ENCODE measurements at regions not wholly inside any gene's neighbourhood (a gene's known extent, or its start where the extent isn't known, plus 50 kb on each side); places are given as distances from the start of the nearest gene placed in this dataset.

DNA sequence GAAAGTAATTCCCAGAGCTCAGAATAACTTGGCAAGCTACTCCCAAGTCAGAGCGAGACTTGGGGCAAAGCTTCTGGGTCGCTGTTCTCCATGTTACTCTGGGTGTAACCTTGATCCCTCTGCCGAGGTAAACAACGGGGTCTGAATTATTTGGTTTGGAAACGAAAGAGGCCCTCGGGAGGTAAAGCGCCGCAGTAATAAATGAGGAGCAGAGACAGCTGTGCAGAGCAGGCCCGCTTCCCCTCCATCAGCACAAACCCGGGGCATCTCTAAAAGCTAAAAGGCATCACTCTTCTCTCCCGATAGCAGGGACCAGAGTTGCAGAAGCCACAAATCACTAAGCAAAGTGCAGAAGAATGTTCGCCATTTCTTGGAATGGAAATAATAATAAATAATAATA, 561.5 kb downstream of the BCOR start:
- no peak for DNase-seq (ENCODE audit: low read depth in 2 of 2)

DNA sequence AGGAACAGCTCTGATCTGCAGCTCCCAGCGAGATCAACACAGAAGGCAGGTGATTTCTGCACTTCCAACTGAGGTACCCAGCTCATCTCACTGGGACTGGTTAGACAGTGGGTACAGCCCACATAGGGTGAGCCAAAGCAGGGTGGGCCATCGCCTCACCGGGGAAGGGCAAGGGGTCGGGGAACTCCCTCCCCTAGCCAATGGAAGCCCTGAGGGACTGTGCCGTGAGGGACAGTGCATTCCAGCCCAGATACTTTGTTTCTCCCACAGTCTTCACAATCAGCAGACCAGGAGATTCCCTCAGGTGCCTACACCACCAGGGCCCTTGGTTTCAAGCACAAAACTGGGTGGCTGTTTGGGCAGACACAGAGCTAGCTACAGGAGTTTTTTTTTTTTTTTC, 555.9 kb downstream of the BCOR start:
- no peak for DNase-seq (ENCODE audit: low read depth in 2 of 2)

DNA sequence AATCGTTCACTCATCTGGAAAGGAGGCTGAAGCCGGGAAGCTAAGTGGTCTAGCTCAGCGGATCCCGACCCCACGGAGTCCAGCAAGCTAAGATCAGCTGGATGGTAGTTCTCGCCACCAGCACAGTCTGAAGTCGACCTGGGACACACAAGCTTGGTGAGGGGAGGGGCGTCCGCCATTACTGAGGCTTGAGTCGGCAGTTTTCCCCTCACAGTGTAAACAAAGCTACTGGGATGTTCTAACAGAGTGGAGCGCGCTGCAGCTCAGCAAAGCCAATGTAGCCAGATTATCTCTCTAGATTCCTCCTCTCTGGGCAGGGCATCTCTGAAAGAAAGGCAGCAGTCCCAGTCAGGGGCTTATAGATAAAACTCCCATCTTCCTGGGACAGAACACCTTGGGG, 555.4 kb downstream of the BCOR start:
- DNase-seq (ENCODE audit: low read depth in 2 of 2), result no peak

DNA sequence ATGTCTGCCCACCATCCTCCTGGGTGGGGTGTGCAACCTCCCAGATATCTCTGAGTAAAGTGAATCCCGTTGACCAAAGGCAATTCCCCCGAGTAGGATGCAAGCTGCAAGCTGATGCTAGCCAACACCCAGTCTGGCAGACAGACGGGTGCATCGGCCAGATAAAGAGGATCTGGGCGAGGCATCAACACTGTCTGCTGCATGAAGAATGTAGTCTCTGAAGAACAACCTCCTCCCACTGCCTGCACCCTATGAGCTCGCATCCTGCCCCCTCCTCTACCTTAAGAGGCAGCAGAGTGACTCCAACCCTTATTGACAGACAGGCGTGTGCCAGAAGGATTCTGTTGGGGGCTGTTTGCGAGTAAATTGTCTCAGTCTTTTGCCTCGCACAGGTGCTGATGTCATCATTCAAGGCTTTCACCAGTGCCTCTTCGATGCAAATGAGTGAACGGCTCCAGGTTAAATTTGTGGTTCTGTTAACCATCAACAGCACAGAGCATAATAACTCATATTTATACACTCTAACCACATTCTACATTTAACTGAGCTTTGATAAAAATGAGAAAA, 546.9 kb downstream of the BCOR start:
- no peak for DNase-seq (ENCODE audit: low read depth in 2 of 2)

DNA sequence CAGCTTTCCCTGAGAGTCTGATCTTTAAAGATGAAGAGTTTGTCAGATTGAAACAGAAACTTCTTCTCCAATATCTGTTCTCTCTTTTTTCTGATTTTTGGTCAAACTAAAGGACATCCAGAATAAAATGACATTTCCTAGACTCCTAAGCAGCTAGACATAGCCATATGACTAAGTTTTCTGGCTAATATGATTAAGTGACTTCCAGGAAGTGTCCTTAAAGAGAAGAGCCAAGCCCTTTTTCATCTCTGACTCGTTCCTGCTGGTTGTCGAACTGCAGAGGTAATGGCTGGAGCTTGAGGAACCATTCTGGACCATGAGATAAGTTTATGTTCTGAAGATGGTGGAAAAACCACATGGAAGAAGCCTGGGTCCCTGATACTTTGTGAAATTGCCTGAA, 546.0 kb downstream of the BCOR start:
- no peak for DNase-seq (ENCODE audit: low read depth in 2 of 2)

DNA sequence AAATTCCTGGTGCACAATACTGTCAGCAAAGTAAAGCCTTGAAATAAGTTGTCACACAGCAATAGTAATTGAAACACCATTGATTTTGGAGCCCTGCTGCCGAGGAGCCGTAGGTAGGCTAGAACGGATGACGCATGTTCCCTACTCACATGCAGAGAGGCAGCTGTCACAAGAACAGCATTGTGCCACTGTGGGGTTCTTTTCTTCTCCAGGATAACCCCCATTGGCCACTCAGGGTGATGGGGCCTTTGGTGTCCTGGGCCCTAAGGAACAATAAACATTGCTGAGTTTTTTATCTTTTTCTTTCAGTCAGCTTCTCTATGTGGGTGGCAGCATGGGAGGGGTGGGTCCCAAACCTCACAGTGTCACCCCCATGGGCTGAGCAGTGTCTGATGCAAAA, 542.3 kb downstream of the BCOR start:
- DNase-seq (ENCODE audit: low read depth in 2 of 2), result no peak

DNA sequence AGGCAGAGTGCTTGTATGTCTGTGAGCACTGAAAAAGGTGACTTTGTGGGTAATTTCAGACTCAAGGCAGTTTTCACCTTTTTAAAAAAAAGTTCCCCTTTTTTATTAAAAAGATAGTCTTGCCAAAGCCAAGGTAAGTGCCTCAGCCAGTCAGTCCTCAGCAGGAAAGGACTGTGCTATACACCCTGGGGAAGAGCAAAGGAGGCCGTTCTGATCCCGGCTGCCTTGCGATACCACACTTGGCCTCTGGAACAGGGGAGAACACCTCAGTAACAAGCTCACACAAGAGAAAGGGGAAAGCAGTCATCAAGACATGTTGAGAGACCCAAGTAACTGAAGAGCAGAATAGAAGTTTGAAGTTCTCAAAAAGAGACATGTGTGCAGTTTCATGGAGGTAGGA, 541.7 kb downstream of the BCOR start:
- DNase-seq (ENCODE audit: low read depth in 2 of 2), result no peak

DNA sequence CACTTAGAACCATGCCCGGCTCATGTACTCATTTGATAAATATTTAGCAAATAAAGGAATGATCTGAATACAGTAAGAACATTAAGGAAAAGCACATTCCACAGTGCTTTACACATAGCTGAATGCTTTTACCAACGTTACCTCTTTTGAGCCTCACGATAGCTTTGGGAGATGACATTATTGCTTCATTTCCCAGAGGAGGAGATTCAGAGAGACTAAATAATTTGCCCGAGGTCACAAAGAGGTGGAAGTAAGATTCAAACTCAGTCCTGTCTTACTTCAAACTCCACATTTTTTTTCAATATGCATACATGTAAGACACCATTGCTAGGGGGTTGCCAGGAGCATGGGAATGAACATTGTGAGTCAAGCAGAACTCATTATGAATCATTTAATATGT, 538.5 kb downstream of the BCOR start:
- no peak for DNase-seq (ENCODE audit: low read depth in 2 of 2)

DNA sequence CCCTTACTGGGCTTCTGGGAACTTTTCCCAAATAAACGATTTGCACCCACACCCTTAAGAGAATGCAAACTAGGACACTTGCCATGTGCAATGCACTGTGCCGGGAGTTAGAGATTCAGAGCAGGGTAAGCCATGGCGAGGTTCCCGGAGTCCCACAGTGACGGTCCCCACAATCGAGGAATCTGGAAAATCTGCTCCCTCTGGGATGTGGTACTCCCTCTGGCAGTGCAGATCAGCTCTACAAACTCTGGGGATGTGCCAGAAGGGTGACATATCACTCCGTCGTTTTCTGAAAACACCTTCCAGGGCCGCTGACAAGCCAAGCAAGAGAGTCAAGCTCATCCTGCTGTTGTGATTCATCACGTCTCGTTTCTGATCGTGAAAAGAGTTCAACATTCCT, 537.5 kb downstream of the BCOR start:
- DNase-seq (ENCODE audit: low read depth in 2 of 2), result no peak

DNA sequence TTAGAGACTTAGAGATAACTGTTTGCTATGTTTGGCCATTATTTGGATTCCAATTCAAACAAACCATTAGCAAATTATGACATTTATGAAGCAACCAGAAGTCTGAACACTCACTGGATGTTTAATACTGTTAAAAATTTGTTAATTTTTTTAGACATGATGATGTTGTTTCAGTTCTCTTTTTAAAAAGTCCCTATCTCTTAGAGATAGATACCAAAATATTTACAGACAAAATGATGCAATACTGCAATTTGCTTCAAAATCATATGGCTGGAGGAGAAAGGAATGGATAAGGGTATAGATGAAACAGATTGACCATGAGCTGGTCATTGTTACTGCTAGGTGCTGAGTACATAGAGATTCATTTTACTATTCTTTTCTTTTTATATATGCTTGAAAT, 534.6 kb downstream of the BCOR start:
- DNase-seq (ENCODE audit: low read depth in 2 of 2), result no peak

DNA sequence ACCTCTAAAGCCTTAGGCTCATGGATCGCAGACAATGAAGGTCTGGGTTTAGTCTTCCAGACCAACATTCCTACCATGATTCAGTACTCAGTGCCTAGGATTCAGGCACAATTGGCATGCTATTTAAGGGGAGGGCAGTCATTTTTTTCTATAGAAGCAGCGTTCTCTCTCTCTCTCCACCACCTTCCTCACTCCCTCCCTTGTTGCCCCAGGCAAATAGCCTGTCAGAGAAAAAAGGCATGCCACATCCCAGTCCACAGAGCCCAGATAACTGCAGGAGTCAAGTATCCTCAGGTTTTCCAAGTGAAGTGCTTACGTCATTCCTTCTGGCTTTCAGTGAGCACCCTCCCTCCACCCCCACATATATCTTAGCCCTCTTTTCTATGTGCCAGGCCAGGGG, 533.0 kb downstream of the BCOR start:
- no peak for DNase-seq (ENCODE audit: low read depth in 2 of 2)

DNA sequence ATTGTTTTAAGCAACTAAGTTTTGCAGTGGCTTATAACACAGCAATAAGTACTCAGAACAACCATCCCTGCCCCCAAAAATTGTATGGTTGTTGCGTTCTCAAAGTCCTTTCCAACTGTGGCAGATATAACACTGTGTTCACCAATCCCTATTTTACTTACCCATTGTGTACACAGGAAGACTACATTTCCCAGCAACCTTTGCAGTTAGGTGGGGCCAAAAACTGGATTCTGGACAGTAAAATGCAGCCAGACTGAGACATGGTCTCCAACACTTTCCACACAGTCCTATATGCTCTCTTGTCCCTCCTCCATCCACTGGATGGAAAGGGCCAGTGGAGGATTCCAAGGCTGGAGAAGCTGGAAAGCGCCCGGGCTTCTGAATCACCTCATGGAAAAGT, 523.6 kb downstream of the BCOR start:
- DNase-seq (ENCODE audit: low read depth in 2 of 2), result no peak

DNA sequence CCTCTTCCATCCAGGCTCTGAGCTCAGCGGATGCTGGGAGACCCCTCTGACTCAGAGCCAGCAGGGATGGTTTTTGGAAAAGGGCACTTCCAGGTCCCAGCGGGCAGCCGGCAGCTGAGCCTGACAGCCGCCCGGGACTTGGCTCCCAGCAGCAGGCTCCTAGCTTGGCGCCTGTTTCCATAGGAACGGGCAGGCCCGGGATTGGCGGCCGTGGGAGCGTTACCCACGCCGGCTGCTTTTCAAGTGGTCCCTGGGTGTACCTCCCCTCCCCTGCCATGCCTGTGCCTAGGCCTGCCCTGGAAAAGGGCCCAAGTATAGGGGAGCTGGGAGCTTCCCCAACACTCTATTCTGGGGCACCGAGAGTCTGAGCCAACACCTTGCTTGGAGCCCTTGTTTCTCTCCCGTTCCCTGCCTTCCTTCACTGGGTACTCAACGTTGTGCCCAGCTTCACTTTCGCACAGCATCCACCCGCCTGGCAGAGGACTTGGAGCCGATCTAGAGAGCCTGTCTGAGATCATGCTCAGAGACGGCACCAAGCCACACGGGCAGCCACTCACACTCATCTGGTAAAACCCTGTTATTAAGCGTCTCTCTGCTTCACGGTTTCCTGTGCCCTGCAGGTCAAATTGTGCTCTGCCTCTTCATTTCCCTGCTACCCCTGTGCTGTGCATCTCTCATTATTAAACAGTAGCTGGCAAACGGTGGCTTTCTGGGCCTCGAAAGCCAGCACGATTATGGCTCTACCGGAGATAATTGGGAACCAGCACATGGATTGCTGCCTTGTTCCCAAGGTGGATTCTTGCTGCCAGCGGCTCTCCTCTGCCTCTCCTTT, 521.5 kb downstream of the BCOR start:
- DNase-seq (ENCODE audit: low read depth in 2 of 2), result no peak

DNA sequence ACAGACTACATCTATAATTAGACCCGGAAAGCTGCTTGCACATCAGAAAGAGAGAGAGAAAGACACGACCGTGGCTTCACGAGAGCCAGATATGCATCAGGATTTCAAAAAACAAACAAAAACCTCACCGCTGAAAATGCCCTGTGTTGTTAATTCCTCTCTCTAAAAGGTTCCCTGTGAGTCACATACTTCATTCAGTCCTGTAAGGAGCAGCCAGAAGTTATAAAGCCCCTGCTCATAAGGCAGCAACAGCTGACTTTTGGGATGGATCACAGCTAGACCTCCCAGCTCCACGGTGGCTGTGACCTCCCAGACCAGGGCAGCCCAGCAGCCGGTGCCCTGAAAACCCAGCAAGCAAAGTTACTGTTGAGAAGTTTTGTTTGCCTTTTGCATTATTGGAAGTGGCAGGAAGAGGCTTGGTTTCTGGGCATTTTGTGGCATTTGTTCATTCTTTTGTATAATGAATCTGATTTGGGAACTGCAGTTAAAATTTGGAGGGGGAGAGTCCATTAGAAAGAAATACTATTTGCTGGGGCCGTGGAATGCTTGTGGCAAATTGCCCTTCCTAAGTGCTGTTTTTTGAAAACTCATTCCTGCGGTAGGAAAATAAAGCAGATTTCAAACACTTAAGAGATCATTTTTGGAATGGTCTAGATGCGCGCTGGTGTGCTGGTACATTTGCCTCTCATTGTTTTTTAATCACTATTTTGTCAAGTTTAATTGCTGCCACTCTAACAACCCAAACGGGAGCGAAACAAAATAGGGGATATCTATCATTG, 520.4 kb downstream of the BCOR start:
- no peak for DNase-seq (ENCODE audit: low read depth in 2 of 2)

DNA sequence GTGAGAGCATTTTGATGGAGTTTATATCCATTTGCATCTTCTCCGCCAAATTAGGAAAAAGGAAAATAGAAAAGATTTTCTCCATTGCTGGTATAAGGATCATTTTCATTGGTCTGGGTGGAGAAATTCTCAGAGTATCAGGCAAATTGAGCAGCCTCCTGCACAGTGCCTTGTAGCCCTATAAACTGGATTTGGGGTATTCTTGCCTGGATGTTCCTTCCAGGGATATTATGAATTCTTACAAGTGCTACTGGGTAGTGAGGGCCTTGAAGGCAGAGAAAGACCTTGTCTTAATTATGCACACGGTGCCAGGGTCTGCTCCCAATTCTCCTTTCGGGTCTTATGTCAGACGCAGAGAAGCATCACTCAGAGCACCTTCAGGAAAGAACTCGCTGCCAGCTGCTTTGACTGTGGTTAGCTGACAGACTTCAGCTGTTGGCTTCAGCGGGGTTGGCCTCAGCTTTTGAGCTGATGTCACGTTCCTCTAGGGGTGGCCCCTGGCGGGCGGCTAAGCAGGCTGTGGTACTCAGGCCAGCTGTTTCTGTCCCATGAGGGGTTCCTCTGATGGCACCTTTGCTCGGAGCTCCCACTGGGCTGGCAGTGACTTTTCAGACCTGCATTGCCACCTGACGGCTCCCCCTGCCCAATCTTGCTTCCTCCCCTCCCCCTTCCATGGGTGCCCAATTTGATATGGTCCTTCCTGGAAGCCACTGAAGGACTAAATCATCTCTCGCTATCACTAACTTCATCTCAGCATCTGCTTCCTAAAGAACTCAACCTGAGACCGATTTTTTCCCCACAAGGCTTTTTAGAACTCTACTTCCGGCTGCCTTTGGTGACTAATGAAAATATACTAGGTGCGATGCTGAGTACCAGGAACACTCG, 519.5 kb downstream of the BCOR start:
- DNase-seq (ENCODE audit: low read depth in 2 of 2), result no peak

DNA sequence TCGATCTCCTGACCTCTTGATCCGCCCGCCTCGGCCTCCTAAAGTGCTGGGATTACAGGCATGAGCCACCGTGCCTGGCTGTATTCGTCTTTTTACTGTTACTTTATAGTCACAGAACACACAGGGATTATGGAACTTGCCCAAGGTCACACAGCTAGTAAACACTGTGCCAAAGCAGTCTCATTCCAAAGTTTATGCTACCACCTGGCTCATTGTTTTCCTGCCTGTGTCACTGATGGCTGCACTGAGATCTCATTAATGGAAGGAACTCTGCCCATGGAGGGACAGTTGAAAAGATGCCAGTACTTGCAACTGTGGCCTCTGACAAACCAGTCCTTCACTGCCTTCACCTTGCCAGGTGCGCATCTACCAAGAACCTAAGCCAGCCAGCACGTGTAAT, 517.7 kb downstream of the BCOR start:
- no peak for DNase-seq (ENCODE audit: low read depth in 2 of 2)

DNA sequence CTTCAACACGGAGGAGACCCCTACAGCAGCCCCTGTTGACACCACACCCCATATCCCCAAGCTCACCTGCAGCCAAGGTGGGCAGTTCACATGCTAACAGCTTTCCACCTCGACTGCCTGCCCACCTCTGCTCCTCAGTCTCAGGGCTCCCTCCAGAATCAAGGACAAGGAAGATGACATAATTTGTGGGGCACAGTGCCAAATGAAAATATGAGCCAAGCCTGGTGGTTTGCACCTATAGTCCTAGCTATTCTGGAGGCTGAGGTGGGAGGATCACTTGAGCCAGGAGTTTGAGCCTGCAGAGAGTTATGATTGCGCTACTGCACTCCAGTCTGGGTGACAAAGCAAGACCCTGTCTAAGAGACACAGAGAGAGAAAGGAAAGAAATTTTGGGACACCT, 516.3 kb downstream of the BCOR start:
- no peak for DNase-seq (ENCODE audit: low read depth in 2 of 2)

DNA sequence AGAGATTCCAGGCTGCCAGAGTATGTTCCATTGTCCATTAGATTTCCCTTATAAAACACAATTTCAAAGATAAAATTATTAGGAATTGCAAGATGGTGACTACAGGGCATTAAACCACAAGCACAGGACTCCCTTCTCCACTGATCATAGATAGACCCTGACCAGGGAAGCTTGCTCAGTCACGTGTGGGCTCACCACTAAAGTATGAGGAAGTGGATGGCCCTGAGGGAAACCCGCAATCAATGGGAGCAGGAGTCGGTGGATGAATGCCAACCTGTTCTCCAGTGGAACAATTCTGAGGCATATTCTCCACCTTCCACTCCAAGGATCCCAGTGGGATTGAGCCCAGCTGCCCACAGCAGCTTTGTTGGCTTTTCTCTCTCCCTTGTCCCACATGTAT, 515.7 kb downstream of the BCOR start:
- DNase-seq (ENCODE audit: low read depth in 2 of 2), result peak in 1 of 2 donors; percentile 12

DNA sequence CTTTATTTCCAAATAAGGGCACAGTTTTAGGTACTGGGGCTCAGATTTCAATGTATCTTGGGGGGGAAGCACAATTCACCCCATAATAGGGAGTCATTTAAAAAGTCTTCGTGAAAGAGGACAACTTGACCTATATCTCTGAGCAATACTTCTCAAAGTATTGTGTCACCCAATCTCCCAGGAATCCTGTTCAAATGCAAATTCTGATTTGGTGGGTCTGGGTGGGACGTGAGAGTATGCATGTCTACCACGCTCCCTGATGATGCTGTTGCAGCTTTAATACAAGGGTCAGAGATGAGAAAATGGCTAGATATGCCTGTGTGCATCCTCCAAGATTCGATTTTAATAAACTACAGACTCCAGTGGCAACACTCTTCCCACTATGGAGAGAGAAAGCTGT, 514.8 kb downstream of the BCOR start:
- DNase-seq (ENCODE audit: low read depth in 2 of 2), result no peak

DNA sequence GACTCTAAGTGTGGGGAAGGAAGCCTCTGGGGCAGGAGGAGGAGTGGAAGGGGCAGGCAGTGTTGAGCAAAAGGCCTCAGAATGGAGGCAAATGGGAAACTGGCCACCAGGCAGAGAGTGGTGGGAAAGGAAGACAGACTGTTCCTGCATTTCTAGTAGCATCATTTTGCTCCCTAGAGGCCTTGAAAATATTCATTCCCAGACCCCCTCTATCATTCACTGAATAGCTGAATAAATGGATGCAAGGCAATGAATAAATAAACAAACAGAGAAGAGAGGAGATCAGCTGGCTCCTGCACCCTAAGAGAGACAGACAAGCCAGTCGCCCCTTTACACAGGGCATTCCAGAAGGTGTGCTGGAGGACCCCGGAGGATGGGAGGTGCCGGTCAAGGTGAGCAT, 511.9 kb downstream of the BCOR start:
- DNase-seq (ENCODE audit: low read depth in 2 of 2), result no peak

DNA sequence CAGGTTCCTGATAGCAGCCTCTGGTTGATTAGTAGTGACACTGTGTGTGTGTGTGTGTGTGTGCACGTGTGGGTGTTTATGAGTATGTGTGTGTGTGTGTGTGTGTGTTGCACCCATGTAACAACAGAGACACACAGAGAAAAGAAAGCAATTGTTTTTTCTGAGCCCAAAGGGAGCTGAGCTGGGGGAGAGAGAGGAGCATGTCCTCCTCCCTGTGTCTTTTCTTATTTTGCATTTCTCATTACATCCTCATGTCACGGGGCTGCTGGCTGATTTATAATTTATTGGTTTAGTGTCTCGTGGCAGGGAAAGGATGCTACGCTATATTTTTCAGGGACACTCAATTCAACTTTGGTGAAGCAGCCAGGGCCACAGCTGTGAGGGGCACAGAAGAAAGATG, 511.4 kb downstream of the BCOR start:
- no peak for DNase-seq (ENCODE audit: low read depth in 2 of 2)

DNA sequence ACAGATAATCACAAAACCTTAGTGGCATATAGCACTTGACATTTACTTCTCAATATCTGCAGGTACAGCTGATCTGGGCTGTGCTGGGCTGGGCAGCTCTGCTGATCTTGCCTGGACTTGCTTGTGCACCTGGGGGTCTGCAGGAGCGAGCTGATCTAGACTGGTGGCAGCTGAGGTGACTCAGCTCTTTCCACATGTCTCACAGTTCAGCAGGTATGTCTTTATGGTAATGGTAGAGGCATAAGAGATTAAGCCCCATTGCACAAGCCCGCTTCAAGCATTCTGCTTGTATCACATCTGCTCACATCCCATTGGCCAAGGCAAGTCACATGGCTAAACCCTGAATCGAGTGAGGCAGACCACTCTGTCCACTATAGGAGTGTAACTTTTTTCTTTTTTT, 506.7 kb downstream of the BCOR start:
- no peak for DNase-seq (ENCODE audit: low read depth in 2 of 2)

Measured in dermis microvascular lymphatic vessel endothelial cell (primary cell).